ENCODE measurements at regions not wholly inside any gene's neighbourhood (a gene's known extent, or its start where the extent isn't known, plus 50 kb on each side); places are given as distances from the start of the nearest gene placed in this dataset.

DNA sequence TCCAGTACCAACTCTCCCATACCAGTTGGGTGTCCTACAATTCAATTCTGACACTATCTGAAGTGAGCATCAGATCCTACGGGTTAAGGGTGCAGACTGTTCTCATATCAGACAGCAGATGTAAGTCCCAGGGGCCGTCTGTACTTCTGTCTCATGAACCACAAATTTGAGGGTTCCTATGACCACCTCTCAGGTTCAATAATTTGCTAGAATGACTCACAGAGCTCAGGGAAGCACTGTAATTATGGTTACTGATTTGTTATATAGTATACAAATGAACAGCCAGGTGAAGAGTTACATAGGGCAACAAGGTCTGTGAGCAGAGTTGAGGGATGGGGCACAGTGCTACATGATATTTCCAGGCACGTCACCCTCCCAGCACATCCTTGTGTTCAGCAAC lies 499.1 kb downstream of the DMAC1 start:
- no peak for DNase-seq (ENCODE audit: low spot score)

DNA sequence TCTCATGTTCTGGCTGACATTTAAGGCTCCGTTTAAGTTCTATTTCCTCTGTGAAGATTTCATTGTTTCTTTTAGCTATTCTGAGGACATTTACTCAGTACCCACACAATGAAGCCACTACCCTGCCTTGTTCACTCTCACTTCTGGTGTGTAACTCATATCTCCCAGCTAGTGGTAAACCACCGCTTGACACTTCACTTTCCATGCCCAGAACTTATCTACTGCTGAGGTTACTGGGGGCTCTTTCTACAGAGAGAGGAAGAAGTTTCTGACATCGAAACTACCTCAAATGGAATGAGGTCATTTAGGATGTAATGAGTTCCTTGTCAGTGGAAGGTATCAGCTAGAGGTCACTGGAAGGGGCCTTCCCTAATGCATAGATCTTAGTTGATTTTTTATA lies 501.5 kb downstream of the DMAC1 start:
- no peak for DNase-seq (ENCODE audit: low spot score)

DNA sequence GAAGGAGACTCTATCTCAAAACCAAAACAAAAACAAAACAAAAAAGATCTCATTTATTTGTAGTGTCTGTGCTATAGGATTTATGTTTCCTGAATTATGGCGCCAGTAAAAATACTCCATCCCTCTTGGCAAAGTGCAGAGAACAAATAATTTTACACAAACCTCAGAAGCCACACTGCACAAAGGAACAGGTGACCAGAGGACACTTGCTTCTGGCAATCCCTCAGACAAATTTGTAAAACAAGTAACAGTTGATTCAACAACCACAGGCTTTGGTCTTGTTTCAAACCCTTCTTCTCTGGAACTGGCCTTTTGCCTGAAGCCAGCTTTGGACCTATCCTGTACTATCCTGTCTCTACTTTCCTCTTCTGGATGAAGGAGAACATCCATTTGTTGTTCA lies 502.1 kb downstream of the DMAC1 start:
- DNase-seq (ENCODE audit: low spot score), result no peak

DNA sequence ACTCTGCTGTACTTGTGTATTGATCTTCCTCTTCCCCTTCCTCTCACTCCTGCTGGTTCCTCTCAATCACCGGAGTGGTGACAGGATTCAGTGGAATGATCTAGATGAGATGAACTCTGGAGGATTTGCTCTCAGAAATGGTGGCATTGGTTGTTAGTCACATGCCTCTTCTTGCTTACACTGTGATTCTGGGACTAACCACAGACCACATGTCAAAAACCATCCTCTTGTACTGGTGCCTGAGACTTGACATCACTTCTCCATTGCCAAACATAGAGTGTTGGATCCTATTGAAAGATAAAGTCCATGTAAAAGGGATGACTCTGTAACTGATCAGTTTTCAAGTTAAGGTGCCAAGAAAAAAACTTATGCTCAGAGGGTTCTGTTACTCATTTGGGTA lies 506.5 kb downstream of the DMAC1 start:
- no peak for DNase-seq (ENCODE audit: low spot score)

DNA sequence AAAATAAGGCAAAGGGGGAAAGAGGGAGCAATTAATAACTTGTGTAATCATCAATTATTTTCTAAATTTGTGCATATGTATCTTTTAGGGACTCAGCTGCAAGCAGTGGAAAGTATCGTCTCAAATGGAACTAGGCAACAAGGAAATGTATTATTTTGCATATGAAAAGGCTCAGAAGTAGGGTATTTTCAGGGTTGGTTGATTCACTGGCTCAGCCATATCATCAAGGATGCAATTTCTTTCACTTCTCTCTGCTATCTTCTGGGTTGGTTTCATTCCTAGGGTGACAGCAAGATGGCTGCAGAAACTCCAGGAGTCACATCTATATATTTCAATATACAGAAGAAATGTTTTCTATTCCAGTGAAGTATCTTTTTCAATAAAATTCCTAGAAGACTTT lies 509.8 kb downstream of the DMAC1 start:
- DNase-seq (ENCODE audit: low spot score), result no peak

DNA sequence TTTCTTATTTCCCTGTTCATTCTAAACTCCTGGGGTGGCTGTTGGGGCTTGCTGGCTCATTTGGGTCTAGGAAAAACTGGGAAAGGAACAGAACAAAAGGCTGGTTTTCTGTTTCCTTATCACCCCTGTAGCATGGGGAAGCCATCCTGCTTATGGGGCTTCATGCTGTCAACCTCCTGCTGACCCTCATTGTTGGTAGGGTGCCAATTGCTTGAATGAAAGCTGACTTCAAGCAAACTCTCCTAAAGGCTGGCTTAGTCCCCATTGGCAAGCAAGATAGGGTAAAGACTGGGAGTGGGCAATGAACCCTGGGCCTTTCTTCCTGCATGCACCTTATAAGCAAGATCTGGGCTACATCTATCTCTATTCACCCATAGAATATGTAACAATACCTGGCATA lies 511.6 kb downstream of the DMAC1 start:
- no peak for DNase-seq (ENCODE audit: low spot score)

DNA sequence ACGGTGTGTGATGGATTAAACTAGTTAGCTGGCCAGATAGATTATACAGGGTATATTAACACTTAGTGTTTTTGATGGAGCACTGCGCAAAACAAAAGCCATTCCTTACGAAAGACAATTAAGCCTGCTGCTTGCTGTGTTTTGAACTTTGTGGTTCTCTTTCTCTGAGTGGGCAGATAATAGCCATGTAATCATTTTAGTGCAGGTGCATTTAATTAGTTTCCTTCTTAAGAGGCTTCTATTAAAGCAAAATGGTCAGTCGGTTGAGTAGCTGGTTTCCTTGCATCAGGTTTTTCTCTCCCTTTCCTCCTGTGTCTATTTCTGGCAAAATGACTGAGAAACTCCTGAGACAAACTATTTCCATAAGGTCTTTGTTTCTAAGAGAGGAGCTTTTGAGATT lies 512.5 kb downstream of the DMAC1 start:
- no peak for DNase-seq (ENCODE audit: low spot score)

DNA sequence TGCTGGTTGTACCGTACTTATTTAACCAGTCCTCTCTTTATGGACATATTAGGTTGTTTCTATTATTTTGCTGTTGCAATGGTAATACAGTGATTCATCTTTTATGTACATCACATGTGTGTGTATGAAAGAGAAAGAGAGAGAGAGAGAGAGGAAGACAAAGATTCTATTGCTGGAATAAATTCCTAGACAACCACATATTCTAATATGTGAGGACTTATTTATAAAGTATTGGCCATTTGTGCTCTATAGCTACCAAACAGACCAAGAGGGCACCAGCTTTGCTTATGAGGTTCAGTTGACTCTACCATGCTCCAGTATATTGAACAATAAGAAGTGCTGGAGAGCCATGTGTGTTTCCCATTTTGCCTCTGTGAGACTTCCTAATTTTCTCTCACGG lies 513.5 kb downstream of the DMAC1 start:
- DNase-seq (ENCODE audit: low spot score), result no peak

DNA sequence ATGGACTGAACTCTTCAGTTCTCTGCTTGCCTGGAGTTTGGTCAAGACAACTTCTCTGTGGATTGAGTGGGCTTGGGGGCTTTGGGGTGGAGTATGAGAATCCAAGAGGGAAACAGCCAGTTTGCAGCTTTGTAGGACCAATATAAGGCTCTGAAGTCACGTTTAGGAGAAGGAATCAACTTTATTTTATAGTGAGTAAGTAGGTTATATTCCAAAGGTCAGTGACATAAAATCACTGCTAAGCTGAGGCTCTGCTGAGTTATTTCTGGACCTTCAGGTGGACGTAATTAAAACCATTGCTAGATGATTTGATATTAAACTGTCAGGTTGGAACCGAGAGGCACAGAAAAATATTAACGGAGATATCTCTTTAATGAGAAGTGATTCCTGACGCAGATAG lies 514.4 kb downstream of the DMAC1 start:
- no peak for DNase-seq (ENCODE audit: low spot score)

DNA sequence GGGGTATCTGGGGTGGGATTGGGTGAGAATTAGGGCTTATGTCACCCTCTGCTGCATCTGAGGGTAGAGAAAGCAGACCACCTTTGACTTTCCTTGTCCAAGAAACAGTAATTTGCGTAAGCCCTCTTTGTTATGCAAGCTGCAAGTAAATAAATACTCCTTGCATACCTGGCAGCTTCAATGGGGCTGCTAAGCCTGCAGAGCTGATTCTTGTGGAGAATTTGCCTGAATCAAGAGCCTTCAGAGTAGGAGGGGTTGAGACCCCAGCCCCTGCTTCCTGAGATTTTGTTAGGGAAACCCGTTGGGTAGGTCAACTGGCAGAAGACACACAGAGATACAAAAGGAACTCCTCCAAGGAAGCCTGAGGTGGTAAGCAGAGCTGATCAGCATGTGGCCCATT lies 515.1 kb downstream of the DMAC1 start:
- DNase-seq (ENCODE audit: low spot score), result no peak

DNA sequence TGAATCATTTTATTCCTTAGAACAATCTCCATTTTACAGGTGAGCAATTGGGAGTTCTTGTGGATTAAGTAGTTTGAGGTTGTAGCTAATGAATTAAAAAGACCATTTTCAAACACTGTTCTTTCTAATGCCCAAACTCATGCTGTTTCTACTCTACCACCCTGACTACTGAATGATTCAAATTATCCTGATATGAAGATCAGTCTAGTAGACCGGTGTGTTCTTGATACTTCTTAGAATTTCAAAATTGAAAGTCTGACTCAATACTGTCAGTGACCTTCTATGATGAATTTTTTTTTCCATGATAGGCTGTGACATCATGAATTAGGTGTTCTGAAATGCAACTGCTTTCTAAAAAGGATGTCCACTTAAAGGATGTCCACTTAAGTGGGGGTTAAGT lies 515.5 kb downstream of the DMAC1 start:
- no peak for DNase-seq (ENCODE audit: low spot score)

DNA sequence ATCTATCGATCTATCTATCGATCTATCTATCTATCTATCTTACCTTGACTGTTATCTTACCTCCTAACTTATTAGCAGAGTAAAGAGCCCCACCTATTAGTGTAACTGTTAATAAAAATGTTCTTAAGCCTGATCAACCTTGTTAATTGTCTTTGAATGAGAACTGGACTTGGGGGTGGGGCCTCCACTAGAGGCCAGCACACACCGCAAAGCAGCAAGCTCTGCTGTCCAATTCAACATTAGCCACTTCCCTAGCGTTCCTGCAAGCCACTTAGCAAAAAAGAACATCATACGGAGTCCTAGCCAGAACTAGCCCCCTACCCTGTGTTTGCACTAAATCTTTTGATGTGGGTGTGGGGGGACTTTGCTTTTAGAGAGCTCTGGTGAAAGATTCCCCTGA lies 515.8 kb downstream of the KDM4C start:
- DNase-seq (ENCODE audit: low spot score), result no peak

DNA sequence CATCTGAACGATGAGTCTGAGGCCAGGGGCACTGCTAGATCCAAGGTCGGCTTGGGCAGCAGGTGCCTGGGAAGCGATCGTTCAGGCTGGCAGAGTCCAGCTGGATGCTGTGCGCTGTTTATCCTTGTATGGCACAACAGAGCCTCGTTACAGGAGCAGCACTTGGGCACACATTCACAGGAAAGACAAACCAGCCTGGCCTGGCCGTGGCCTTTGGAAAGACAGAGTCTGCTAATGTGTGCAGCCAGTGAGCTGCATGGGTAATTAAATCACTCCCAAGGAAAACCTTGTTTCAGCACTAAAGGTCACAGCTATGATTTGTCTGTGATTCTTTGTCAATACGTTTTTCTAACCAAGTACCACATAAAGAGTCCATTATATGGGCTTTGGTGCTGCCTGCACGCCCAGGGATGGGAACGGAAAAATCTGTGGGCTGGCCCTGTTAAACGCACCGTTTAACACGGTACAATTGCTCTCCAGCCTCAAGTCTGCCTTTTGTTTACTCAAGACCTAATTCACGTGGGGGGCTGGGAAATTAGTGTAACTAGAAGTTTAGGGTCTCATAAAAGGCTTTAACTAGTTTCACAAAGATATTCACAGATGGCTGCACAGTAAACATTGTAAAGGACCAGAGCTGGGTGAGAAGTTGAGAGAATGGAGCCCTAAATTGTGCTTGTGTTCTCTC lies 509.3 kb downstream of the KDM4C start:
- DNase-seq (ENCODE audit: low spot score), result no peak

DNA sequence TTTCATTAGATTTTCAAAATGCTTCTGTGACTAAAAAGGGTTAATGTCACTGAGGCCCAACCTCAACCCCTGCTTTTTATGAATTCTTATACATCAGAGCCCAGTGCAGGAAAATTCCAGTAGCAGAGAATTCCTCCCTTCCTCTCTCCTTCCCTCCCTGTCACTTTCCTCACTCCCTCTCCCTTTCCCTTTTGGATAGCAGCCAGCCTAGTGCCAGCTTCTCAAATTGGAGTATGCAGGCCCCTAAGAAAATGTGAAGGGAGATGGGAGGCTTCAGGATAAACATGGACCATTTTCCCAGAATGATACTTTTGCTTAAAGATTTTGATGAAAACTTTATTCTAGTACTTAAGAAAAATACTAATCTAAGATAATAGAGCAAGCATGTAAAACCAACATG lies 507.4 kb downstream of the KDM4C start:
- DNase-seq (ENCODE audit: low spot score), result no peak

DNA sequence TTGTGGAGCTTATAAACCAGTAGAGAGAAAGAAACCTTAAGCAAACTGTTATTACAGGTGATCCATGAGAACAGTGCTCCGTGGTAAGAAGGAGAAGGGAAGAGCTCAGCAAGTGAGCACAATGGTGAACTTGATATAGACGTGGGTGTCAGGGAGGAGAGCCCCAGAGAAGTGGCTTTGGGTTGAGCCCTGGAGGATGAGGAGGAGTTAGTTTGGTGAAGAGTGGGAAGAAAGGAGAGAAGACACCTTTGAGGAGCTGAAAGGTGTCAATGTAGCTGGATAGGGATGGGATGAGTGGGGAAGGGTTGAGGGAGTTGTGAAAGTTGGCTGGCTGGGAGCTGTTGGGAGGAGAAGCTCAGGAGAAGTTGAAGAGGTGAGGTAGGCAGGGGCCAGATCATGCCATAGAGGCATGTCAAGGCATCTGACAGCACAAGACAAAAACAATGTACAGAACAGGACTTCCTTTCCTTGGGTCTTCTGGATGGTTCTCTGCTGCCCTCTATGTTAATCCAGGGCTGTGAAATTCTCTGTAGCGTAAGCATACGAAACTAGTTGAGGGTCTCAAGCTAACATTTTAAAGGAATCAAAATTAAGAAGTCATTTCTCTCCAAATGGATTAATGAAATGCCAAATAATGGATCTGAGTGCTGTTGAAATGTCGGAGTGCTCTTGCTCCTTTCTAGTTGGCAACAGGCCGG lies 501.9 kb downstream of the KDM4C start:
- DNase-seq (ENCODE audit: low spot score), result no peak

DNA sequence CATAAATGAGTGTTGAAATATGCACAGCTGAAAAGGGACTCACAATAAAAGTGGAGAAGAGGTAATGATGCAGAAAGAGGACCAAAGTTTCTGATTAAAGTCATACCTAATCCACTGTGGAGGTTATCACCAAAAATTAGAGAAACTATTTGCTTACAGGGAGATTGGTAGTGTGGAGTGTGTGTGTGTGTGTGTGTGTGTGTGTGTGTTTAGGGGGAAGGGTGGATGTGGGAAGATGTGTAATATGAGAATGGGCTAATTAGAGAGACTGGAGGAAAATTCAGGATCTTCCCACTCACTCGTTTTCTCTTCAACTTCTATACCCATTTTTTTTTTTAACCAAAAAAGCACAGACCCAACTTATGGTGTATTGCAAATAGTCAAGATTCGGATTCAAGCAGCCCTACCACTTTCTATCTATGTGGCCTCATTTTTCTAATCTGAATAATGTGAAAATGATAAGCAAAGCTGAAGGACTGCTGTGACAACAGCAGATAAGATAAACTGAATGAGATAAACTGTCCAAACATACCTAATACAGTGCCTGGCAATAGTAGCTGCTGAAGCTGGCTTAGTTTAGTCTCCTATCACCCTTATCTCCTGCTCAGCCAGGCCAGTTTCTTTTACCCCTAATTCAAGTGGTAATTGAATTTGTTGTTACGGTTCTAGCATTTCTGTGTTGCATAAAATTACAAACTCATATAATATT lies 501.1 kb downstream of the KDM4C start:
- no peak for DNase-seq (ENCODE audit: low spot score)

DNA sequence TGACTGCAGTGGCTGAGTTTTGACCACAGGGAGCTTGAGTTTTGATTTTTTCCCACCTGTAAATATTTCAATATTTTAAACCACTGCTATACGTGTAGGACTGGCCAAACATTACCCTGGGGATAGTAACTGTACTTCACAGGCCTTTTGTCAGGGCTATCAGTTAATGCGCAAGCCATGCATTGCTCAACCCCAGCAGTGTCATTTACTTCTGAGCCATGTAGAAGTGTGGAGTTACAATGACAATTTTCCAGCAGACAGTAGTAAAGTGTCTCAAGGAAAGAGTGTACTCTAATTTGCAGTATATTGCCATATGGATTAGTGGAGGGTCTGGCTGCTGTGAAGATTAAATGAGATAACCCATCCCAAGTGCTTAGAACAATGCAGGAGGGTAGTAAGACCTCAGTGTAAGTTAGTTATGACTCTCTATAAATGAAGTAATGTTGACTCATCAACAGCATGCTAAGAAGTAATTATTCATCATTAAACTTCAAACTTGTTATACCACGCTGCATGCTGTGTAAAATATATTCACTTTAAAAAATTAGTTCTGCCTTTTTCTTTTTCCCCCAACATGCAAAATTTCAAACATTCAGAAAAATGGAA lies 489.2 kb downstream of the KDM4C start:
- no peak for DNase-seq (ENCODE audit: low spot score)

DNA sequence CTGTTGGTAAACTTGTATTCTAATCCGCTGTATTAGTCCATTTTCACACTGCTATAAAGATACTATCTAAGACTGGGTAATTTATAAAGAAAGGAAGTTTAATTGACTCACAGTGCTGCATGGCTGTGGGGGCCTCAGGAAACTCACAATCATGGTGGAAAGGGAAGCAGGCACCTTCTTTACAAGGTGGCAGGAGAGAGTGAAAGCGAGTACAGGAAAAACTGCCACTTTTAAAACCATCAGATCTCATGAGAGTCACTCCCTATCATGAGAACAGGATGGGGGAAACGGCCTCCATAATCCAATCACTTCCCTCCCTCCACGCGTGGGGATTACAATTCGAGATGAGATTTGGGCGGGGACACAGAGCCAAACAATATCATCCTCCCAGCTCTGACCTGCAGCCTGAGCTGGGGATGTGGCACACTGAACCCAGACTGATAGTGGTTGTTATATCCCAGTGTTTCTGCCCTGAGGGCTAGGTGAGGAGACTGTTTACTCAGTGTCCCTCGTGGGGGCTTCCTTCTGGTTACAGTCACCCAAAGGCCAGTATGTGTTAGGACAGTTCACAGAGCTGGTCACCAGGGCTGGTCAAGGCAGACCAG lies 488.3 kb downstream of the KDM4C start:
- DNase-seq (ENCODE audit: low spot score), result no peak

DNA sequence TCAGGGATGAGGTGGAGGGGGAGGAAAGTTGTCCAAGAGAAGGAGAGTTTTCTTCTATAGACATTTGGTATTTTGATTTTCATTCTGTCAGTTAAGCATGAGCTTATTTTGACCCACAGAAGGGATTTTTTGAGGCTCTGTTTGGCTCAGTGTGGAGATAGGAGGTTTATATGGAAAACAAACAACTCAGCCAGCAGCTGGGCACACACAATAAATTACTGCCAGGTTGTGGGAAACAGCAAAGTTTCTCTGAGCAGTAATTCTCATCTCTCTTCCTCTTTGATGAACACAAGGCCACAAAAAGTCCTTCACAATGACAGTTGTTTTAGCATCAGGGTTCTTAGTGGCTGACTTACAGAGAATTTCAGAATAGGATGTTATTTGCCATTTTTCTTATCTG lies 486.1 kb downstream of the KDM4C start:
- DNase-seq (ENCODE audit: low spot score), result no peak

DNA sequence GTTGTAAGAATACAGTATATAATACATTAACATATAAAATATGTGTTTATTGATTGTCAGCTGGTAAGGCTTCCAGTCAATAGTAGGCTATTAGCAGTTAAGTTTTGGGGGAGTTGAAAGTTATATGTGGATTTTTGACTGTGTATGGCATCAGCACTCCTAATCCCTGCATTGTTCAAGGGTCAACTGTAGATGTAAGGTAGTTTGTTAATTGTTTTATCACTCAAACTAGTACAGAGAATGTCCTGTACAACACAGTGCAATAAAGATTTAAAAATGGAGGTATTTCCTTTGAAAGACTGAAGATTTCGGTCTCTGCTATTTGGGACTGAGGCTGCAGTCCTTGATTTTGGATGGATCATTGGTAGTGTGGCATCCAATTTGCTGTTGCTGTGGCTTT lies 484.4 kb downstream of the KDM4C start:
- no peak for DNase-seq (ENCODE audit: low spot score)

DNA sequence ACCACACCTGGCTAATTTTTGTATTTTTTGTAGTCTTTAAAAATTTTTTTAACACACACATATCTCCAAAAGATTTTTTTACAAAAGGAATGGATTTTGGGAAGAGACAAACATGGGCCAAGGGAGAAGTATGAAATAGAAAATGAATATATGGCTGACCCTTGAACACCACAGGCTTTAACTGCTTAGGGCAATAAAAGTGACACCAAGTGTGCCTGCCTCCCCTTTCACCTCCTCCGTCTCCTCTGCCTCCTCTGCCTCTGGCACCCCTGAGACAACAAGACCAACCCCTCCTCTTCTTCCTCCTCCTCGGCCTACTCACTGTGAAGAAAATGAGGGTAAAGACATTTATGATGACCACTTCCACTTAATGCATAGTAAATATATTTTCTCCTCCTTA lies 483.9 kb downstream of the KDM4C start:
- DNase-seq (ENCODE audit: low spot score), result no peak

DNA sequence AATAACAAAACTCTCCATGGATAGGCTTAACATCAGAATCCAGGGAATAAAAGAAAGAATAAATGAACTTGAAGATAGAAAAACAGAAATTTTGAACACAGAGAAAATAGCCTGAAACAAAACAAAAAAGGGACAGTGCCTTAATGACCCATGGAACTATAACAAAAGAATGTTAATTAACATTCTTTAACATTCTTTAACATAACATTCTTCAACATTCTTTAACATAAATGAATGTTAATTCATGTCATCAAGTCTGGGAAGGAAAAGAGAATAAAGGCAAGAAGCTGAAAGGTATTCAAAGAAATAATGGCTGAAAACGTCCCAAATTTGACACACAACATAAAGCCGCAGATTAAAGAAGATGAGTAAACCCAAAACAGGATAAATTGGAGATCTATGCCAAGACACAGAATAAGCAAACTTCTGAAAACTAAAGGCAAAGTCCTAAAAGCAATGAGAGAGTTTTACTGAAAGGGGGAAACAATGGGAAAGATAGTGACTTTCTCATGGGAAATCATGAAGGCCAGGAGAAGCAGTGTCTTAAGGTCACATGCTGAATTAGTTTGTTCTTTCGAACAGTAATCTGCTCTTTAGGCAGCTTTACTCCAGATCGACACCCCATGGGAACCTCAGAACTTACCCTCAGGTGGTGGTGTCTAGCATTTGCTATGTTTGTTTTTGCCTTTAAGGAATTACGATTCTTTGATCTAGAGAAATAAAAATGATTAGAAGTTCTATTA lies 483.0 kb downstream of the KDM4C start:
- no peak for DNase-seq (ENCODE audit: low spot score)

Data from germinal center (tissue), 1 donor.